Endothelial cell of umbilical vein (primary cell): ENCODE measurements at regions not wholly inside any gene's neighbourhood (a gene's known extent, or its start where the extent isn't known, plus 50 kb on each side); places are given as distances from the start of the nearest gene placed in this dataset.

Experiments
- BruUV-seq: library from RNA; stranded (reverse); fragments of 400-500 nt; replicated peaks from 2 replicates; lab custom pipeline; 2021; lab: Mats Ljungman, UMichigan
- CTCF ChIA-PET: fragments of 300-600, 350-600 bp; sonication (Branson Sonifier 250); formaldehyde crosslinking; loops from one replicate; lab custom pipeline; 2021; ENCODE audit warnings: antibody characterized with exemption, inconsistent platforms; lab: Charles Lee
- POLR2A ChIA-PET: fragments of 300-600, 350-600 bp; sonication (Branson Sonifier 250); formaldehyde crosslinking; loops from one replicate; lab custom pipeline; 2021; ENCODE audit warnings: antibody characterized with exemption, inconsistent platforms; lab: Charles Lee
- DNase-seq: peaks from one replicate; pipeline ENCODE4 v3.0.0-alpha.2; 2011; ENCODE audit warnings: low read depth, low spot score
- FAIRE-seq: peaks from 2 replicates; lab custom pipeline; 2011; peaks lifted over from hg19 to GRCh38; lab: Jason Lieb, UNC
- H2AFZ ChIP-seq: 2 replicates; pipeline ENCODE4 v1.6.0; 2012; ENCODE audit warnings: low read depth, low read length, control low read depth, inconsistent platforms
- H3K27ac ChIP-seq: 2 replicates; pipeline ENCODE4 v1.5.1; 2011; ENCODE audit warnings: low read depth, mild to moderate bottlenecking, control low read depth, low read length, moderate library complexity; ENCODE audit not compliant: insufficient read depth
- H3K27me3 ChIP-seq, 2 experiments: 2 replicates each; pipeline versions ENCODE4 v1.6.0 to v1.6.1; 2011; ENCODE audit warnings: low read length in 2 of 2, mixed read lengths in 1 of 2; ENCODE audit not compliant: control insufficient read depth in 2 of 2, insufficient read depth in 2 of 2
- H3K36me3 ChIP-seq, 2 experiments: 2 replicates in 1 of 2; 3 replicates in 1 of 2; pipeline ENCODE4 v1.5.1; 2011; ENCODE audit warnings: low read length in 2 of 2, mild to moderate bottlenecking in 1 of 2, moderate library complexity in 1 of 2; ENCODE audit not compliant: control insufficient read depth in 2 of 2, insufficient read depth in 2 of 2; ENCODE audit errors: extremely low read depth in 1 of 2
- H3K4me1 ChIP-seq: 3 replicates; pipeline ENCODE4 v1.5.1; 2011; ENCODE audit warnings: mild to moderate bottlenecking, low read length; ENCODE audit not compliant: control insufficient read depth, insufficient read depth; ENCODE audit errors: extremely low read depth
- H3K4me2 ChIP-seq: 2 replicates; pipeline ENCODE4 v1.6.1; 2011; ENCODE audit warnings: low read length, control low read depth, mixed read lengths; ENCODE audit not compliant: insufficient read depth
- H3K4me3 ChIP-seq, 3 experiments: fragments of 200-600 bp in 1 of 3; sonication (generic), shearing (Covaris generic) in 1 of 3; replicated peaks in 1 of 3; 2 replicates each; pipeline ENCODE4 v1.5.1; 2011 to 2016; ENCODE audit warnings: control low read depth in 3 of 3, low read length in 3 of 3, mild to moderate bottlenecking in 2 of 3, inconsistent platforms in 1 of 3, low read depth in 1 of 3, moderate library complexity in 1 of 3; ENCODE audit not compliant: insufficient read depth in 1 of 3
- H3K79me2 ChIP-seq: 2 replicates; pipeline ENCODE4 v1.6.0; 2012; ENCODE audit warnings: low read length, inconsistent platforms; ENCODE audit not compliant: control insufficient read depth, insufficient read depth
- H3K9ac ChIP-seq: replicated peaks from 2 replicates; pipeline ENCODE3; 2011; ENCODE audit warnings: low read length, control low read depth; ENCODE audit not compliant: insufficient read depth; ENCODE audit errors: extremely low read depth
- H3K9me1 ChIP-seq: replicated peaks from 3 replicates; pipeline ENCODE4 v1.6.0; 2011; ENCODE audit warnings: mild to moderate bottlenecking, low read length; ENCODE audit not compliant: control insufficient read depth, insufficient read depth; ENCODE audit errors: extremely low read depth
- H3K9me3 ChIP-seq: replicated peaks from 2 replicates; pipeline ENCODE4 v1.5.1; 2012; ENCODE audit warnings: low read length, inconsistent platforms; ENCODE audit not compliant: control insufficient read depth, insufficient read depth
- H4K20me1 ChIP-seq: replicated peaks from 2 replicates; pipeline ENCODE3; 2011; ENCODE audit warnings: mild to moderate bottlenecking, low read length; ENCODE audit not compliant: control insufficient read depth, insufficient read depth; ENCODE audit errors: extremely low read depth
- EZH2 ChIP-seq: IDR thresholded peaks from 2 replicates; pipeline ENCODE4 v1.6.1; 2012; ENCODE audit warnings: borderline replicate concordance, low read depth, mild to moderate bottlenecking, moderate library complexity, low read length, inconsistent platforms; ENCODE audit not compliant: severe bottlenecking
- FOS ChIP-seq: IDR thresholded peaks from 2 replicates; pipeline ENCODE4 v1.6.1; 2011; ENCODE audit warnings: mild to moderate bottlenecking, low read length, moderate library complexity, borderline replicate concordance; ENCODE audit not compliant: insufficient read depth
- GATA2 ChIP-seq: IDR thresholded peaks from 2 replicates; pipeline ENCODE4 v1.7.0; 2011; ENCODE audit warnings: low read depth, mild to moderate bottlenecking, moderate library complexity, mixed read lengths, low read length; ENCODE audit not compliant: insufficient read length, insufficient read depth
- JUN ChIP-seq: IDR thresholded peaks from 2 replicates; pipeline ENCODE4 v1.6.1; 2011; ENCODE audit warnings: borderline replicate concordance, low read depth; ENCODE audit not compliant: insufficient read length, insufficient read depth
- MAX ChIP-seq: IDR thresholded peaks from 2 replicates; pipeline ENCODE4 v1.6.1; 2011; ENCODE audit not compliant: insufficient read depth, insufficient read length
- MYC ChIP-seq: IDR thresholded peaks from one replicate; pipeline ENCODE4 v1.6.1; 2011; ENCODE audit warnings: mild to moderate bottlenecking, low read depth, low read length
- POLR2A ChIP-seq: IDR thresholded peaks from 2 replicates; pipeline ENCODE4 v1.6.1; 2012; ENCODE audit warnings: low read depth, mild to moderate bottlenecking, control low read depth, low read length
- POLR2AphosphoS5 ChIP-seq: IDR thresholded peaks from 2 replicates; pipeline ENCODE4 v1.6.1; 2012; ENCODE audit warnings: low read depth, mild to moderate bottlenecking, control low read depth, low read length, moderate library complexity; ENCODE audit not compliant: insufficient read depth
- dilution Hi-C: fragments of 300-500 bp; cut with MboI; formaldehyde crosslinking; loops from one replicate; pipeline ENCODE4 v1.15.0; 2019; ENCODE audit warnings: low sequenced_read_pairs; ENCODE audit not compliant: extremely low pct_ligation_motif_present
- intact Hi-C: fragments of 100-400 bp; cut with micrococcal nuclease; formaldehyde crosslinking; loops from one replicate; pipeline ENCODE4 v1.10.0; 2022
- TF ChIP-seq, protein P1 (sequence below), 2 donors: IDR thresholded peaks; 1 replicate in 1 of 2; 2 replicates in 1 of 2; pipeline ENCODE4 v1.5.1; 2011; ENCODE audit warnings: low read length in 2 of 2, mild to moderate bottlenecking in 2 of 2, moderate library complexity in 2 of 2, control low read depth in 1 of 2, inconsistent platforms in 1 of 2, low read depth in 1 of 2; ENCODE audit not compliant: insufficient read depth in 1 of 2; ENCODE audit errors: extremely low read depth in 1 of 2

GRCh38 chr7:9846902-9847301 is 1126.8 kb upstream of the PHF14 start:
- no peak overlapping the region for H3K27ac ChIP-seq
- dilution Hi-C loops, result no loop called here
- no peak overlapping the region for H2AFZ ChIP-seq
- H3K79me2 ChIP-seq, result no peaks in the 10 kb centered on the region
- BruUV-seq, result no TSS peak
- no peaks in the 10 kb centered on the region for H3K36me3 ChIP-seq
- H3K9me3 ChIP-seq, result no peaks in the 10 kb centered on the region
- H3K9ac ChIP-seq, result no peak overlapping the region
- no peaks in the 10 kb centered on the region for H3K27me3 ChIP-seq
- H3K4me2 ChIP-seq, result no peak overlapping the region
- no peak for FAIRE-seq
- no peak for TF ChIP-seq EZH2
- TF ChIP-seq JUN, result no peak
- TF ChIP-seq, protein P1, sequence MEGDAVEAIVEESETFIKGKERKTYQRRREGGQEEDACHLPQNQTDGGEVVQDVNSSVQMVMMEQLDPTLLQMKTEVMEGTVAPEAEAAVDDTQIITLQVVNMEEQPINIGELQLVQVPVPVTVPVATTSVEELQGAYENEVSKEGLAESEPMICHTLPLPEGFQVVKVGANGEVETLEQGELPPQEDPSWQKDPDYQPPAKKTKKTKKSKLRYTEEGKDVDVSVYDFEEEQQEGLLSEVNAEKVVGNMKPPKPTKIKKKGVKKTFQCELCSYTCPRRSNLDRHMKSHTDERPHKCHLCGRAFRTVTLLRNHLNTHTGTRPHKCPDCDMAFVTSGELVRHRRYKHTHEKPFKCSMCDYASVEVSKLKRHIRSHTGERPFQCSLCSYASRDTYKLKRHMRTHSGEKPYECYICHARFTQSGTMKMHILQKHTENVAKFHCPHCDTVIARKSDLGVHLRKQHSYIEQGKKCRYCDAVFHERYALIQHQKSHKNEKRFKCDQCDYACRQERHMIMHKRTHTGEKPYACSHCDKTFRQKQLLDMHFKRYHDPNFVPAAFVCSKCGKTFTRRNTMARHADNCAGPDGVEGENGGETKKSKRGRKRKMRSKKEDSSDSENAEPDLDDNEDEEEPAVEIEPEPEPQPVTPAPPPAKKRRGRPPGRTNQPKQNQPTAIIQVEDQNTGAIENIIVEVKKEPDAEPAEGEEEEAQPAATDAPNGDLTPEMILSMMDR (IDR thresholded peaks at IDR 0.05; ENCODE audit: extremely low read depth in 1 of 2, insufficient read depth in 1 of 2, low read depth in 1 of 2, low read length in 2 of 2), result no peak
- no peak for TF ChIP-seq POLR2AphosphoS5
- no peak for TF ChIP-seq MYC
- no peak for TF ChIP-seq GATA2
- no peak for TF ChIP-seq FOS
- no peak for TF ChIP-seq POLR2A
- TF ChIP-seq MAX, result no peak
- intact Hi-C loops, result no loop called here
- CTCF ChIA-PET, result no interaction called here
- H3K9me1 ChIP-seq, result no peaks in the 10 kb centered on the region
- POLR2A ChIA-PET, result no interaction called here
- no peaks in the 10 kb centered on the region for H4K20me1 ChIP-seq
- no peak overlapping the region for H3K4me3 ChIP-seq
- H3K4me1 ChIP-seq, result no peaks in the 10 kb centered on the region
- DNase-seq, result no peak
